HCEC 1CT (cell line): ENCODE measurements at regions not wholly inside any gene's neighbourhood (a gene's known extent, or its start where the extent isn't known, plus 50 kb on each side); places are given as distances from the start of the nearest gene placed in this dataset.

Experiments
- DNase-seq: peaks from one replicate; pipeline ENCODE4 v3.0.0-alpha.2; 2017

DNA sequence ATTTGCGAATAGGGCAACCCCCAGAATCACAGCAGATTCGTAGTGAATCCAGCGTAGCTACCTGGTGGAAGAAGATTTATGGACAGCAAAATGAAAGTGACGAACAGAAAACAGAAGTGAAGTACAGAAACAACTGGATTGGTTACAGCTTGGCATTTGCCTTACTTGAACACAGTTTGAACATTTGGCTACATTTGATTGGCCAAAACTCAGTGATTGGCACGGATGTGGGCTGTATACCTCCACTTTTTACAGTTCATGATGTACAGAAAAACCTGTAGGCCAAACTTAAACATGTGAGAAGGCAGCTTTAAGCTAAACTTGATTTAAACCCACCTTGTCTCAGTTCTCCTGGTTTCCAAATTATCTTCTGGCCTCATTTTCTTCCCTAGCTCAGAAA, 49.9 kb upstream of the AMN1 start:
- no peak for DNase-seq
